HEK293 (cell line): ENCODE measurements at regions not wholly inside any gene's neighbourhood (a gene's known extent, or its start where the extent isn't known, plus 50 kb on each side); places are given as distances from the start of the nearest gene placed in this dataset.

Experiments used
- CTCF ChIA-PET: fragments of 350-600 bp; formaldehyde crosslinking; extraction: SDS; loops from one replicate; lab custom pipeline; 2021; ENCODE audit warnings: antibody characterized with exemption; lab: Yijun Ruan, JAX
- POLR2A ChIA-PET: fragments of 300-600 bp; formaldehyde crosslinking; extraction: SDS; loops from one replicate; lab custom pipeline; 2020; ENCODE audit warnings: antibody characterized with exemption, inconsistent platforms; lab: Yijun Ruan, JAX
- H3K27ac ChIP-seq: fragments of 200-500 bp; sonication (Bioruptor generic); 2 replicates; pipeline ENCODE4 v1.5.1; 2014; ENCODE audit warnings: low read depth, low read length, control low read depth, inconsistent platforms; ENCODE audit errors: extremely low read depth
- H3K36me3 ChIP-seq, 2 experiments: fragments of 200-500 bp in 1 of 2; sonication (Bioruptor generic) in 1 of 2; 1 replicate in 1 of 2; 2 replicates in 1 of 2; pipeline ENCODE4 v1.5.1; 2014 to 2017; ENCODE audit warnings: inconsistent platforms in 2 of 2, low read length in 2 of 2; ENCODE audit not compliant: control insufficient read depth in 2 of 2, insufficient read depth in 1 of 2
- H3K4me1 ChIP-seq: fragments of 200-500 bp; sonication (Bioruptor generic); 2 replicates; pipeline ENCODE4 v1.5.1; 2014; ENCODE audit warnings: mild to moderate bottlenecking, low read length, inconsistent platforms; ENCODE audit not compliant: control insufficient read depth, insufficient read depth
- H3K4me3 ChIP-seq: 2 replicates; pipeline ENCODE4 v1.5.1; 2011; ENCODE audit warnings: low read depth, mild to moderate bottlenecking, control low read depth, low read length, moderate library complexity
- H3K9me3 ChIP-seq: fragments of 200-500 bp; sonication (Bioruptor generic); 2 replicates; pipeline ENCODE4 v1.5.1; 2014; ENCODE audit warnings: low read depth, low read length, inconsistent platforms; ENCODE audit not compliant: control insufficient read depth, insufficient read depth
- BCL11A ChIP-seq: fragments of 450-650 bp; formaldehyde crosslinking; IDR thresholded peaks from 2 replicates; pipeline ENCODE4 v1.5.1; 2016; ENCODE audit warnings: low read depth, missing biosample characterization, missing genetic modification characterization
- KLF16 ChIP-seq: fragments of 450-650 bp; formaldehyde crosslinking; IDR thresholded peaks from 2 replicates; pipeline ENCODE4 v1.5.1; 2017; ENCODE audit warnings: missing biosample characterization, missing genetic modification characterization
- PRDM1 ChIP-seq: fragments of 450-650 bp; formaldehyde crosslinking; IDR thresholded peaks from 2 replicates; pipeline ENCODE4; 2016; ENCODE audit warnings: missing biosample characterization, missing genetic modification characterization
- SP2 ChIP-seq: fragments of 450-650 bp; formaldehyde crosslinking; IDR thresholded peaks from 2 replicates; pipeline ENCODE4 v1.5.1; 2016; ENCODE audit warnings: missing biosample characterization, missing genetic modification characterization
- TCF7L2 ChIP-seq: IDR thresholded peaks from 2 replicates; pipeline ENCODE4 v1.6.1; 2011; ENCODE audit warnings: low read depth, mild to moderate bottlenecking, inconsistent platforms, low read length, moderate library complexity, borderline replicate concordance
- ZBTB20 ChIP-seq: fragments of 450-650 bp; formaldehyde crosslinking; IDR thresholded peaks from 2 replicates; pipeline ENCODE4 v1.5.1; 2016; ENCODE audit warnings: missing biosample characterization, missing genetic modification characterization
- ZFP37 ChIP-seq: fragments of 450-650 bp; formaldehyde crosslinking; IDR thresholded peaks from 2 replicates; pipeline ENCODE4 v1.5.1; 2016; ENCODE audit warnings: missing biosample characterization, missing genetic modification characterization
- ZNF140 ChIP-seq: fragments of 450-650 bp; formaldehyde crosslinking; IDR thresholded peaks from 2 replicates; pipeline ENCODE4 v1.5.1; 2016; ENCODE audit warnings: missing biosample characterization, missing genetic modification characterization
- ZNF175 ChIP-seq: fragments of 450-650 bp; formaldehyde crosslinking; IDR thresholded peaks from 2 replicates; pipeline ENCODE4 v1.5.1; 2016; ENCODE audit warnings: missing biosample characterization, missing genetic modification characterization
- ZNF2 ChIP-seq: fragments of 450-650 bp; formaldehyde crosslinking; IDR thresholded peaks from 2 replicates; pipeline ENCODE4 v1.5.1; 2016; ENCODE audit warnings: missing biosample characterization, missing genetic modification characterization
- ZNF362 ChIP-seq: fragments of 450-650 bp; formaldehyde crosslinking; IDR thresholded peaks from 2 replicates; pipeline ENCODE4 v1.5.1; 2016; ENCODE audit warnings: missing biosample characterization, missing genetic modification characterization
- ZNF426 ChIP-seq: fragments of 450-650 bp; formaldehyde crosslinking; IDR thresholded peaks from 2 replicates; pipeline ENCODE4 v1.5.1; 2017; ENCODE audit warnings: missing biosample characterization, missing genetic modification characterization, mild to moderate bottlenecking, inconsistent platforms, moderate library complexity
- ZNF449 ChIP-seq: fragments of 450-650 bp; formaldehyde crosslinking; IDR thresholded peaks from 2 replicates; pipeline ENCODE4 v1.5.1; 2017; ENCODE audit warnings: missing biosample characterization, mild to moderate bottlenecking, missing genetic modification characterization, moderate library complexity
- ZNF473 ChIP-seq: fragments of 450-650 bp; formaldehyde crosslinking; IDR thresholded peaks from 2 replicates; pipeline ENCODE4 v1.5.1; 2017; ENCODE audit warnings: missing biosample characterization, missing genetic modification characterization
- ZNF501 ChIP-seq: fragments of 450-650 bp; formaldehyde crosslinking; IDR thresholded peaks from 2 replicates; pipeline ENCODE4 v1.5.1; 2016; ENCODE audit warnings: missing biosample characterization, missing genetic modification characterization
- ZNF530 ChIP-seq: fragments of 450-650 bp; formaldehyde crosslinking; IDR thresholded peaks from 2 replicates; pipeline ENCODE4 v1.5.1; 2016; ENCODE audit warnings: low read depth, missing biosample characterization, missing genetic modification characterization
- ZNF624 ChIP-seq: fragments of 450-650 bp; formaldehyde crosslinking; IDR thresholded peaks from 2 replicates; pipeline ENCODE4 v1.5.1; 2017; ENCODE audit warnings: missing biosample characterization, missing genetic modification characterization
- ZNF654 ChIP-seq: fragments of 450-650 bp; formaldehyde crosslinking; IDR thresholded peaks from 2 replicates; pipeline ENCODE4 v1.5.1; 2016; ENCODE audit warnings: low read depth, missing biosample characterization, missing genetic modification characterization
- ZNF692 ChIP-seq: fragments of 450-650 bp; formaldehyde crosslinking; IDR thresholded peaks from 2 replicates; pipeline ENCODE4 v1.5.1; 2016; ENCODE audit warnings: missing biosample characterization, missing genetic modification characterization
- ZNF76 ChIP-seq: fragments of 450-650 bp; formaldehyde crosslinking; IDR thresholded peaks from 2 replicates; pipeline ENCODE4; 2016; ENCODE audit warnings: low read depth, missing biosample characterization, missing genetic modification characterization, borderline replicate concordance
- ZSCAN23 ChIP-seq: fragments of 450-650 bp; formaldehyde crosslinking; IDR thresholded peaks from 2 replicates; pipeline ENCODE4 v1.5.1; 2016; ENCODE audit warnings: missing biosample characterization, missing genetic modification characterization
- TF ChIP-seq, protein P1 (sequence below): fragments of 450-650 bp; formaldehyde crosslinking; optimal IDR thresholded peaks from 2 replicates; pipeline ENCODE3; 2016; ENCODE audit warnings: missing biosample characterization, mild to moderate bottlenecking, missing genetic modification characterization
- TF ChIP-seq, protein P2 (sequence below): fragments of 450-650 bp; formaldehyde crosslinking; IDR thresholded peaks from 2 replicates; pipeline ENCODE4 v1.5.1; 2017; ENCODE audit warnings: missing biosample characterization, missing genetic modification characterization

- no peaks in the 10 kb centered on the region for H3K36me3 ChIP-seq
- H3K4me1 ChIP-seq = no peaks in the 10 kb centered on the region
- H3K4me3 ChIP-seq = no peak overlapping the region
- no peaks in the 10 kb centered on the region for H3K9me3 ChIP-seq
- POLR2A ChIA-PET = no interaction called here
- CTCF ChIA-PET = interaction anchor here (0.6 to 1.8 kb wide), 6 partner anchors 8 to 1026 kb away, joined by 3 to 6 read pairs (median 4); no protein-coding TSS in a partner anchor
- no peak overlapping the region for H3K27ac ChIP-seq
- no peak for TF ChIP-seq ZNF501 (tag by site-specific recombination)
- peak; percentile 36; the same call in 1 of the 2 replicates for TF ChIP-seq ZNF654 (tag by site-specific recombination)
- TF ChIP-seq, all 188 proteins: peak for 1
These were observed 364.1 kb upstream of the BTBD3 start for GRCh38 chr20:11553603-11554002.

DNA sequence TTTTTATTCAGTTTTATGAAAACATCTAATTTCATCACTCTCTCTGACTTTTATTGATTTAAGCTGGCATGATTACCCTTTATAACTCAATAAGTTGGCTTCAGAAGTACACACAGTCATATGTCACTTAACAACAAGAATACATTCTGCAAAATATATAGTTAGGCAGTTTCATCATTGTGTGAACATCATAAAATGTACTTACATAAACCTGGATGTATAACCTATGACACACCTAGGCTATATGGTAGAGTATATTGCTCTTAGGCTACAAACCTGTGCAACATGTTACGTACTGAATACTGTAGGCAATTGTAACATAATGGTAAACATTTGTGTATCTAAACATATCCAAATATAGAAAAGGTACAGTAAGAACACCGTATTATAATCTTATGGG, 362.2 kb upstream of the BTBD3 start:
- no peak overlapping the region for H3K27ac ChIP-seq
- ChIA-PET POLR2A (no interaction called here), CTCF (interaction anchor here (0.5 to 0.9 kb wide), 3 partner anchors 61 to 1831 kb away, joined by 3 to 4 read pairs (median 4); no protein-coding TSS in a partner anchor)
- no peaks in the 10 kb centered on the region for H3K4me1 ChIP-seq
- H3K4me3 ChIP-seq = no peak overlapping the region
- no peak for TF ChIP-seq SP2 (tag by site-specific recombination)
- TF ChIP-seq ZNF530 (tag by site-specific recombination) = no peak
- TF ChIP-seq ZNF175 (tag by site-specific recombination) = no peak
- TF ChIP-seq ZNF692 (tag by site-specific recombination) = no peak
- TF ChIP-seq PRDM1 (tag by site-specific recombination) = no peak
- TF ChIP-seq ZBTB20 (tag by site-specific recombination) = no peak
- TF ChIP-seq ZNF362 (tag by site-specific recombination) = no peak
- TF ChIP-seq ZSCAN23 = no peak
- TF ChIP-seq, all 188 proteins: peak for 0
- no peaks in the 10 kb centered on the region for H3K36me3 ChIP-seq
- H3K9me3 ChIP-seq = no peaks in the 10 kb centered on the region

DNA sequence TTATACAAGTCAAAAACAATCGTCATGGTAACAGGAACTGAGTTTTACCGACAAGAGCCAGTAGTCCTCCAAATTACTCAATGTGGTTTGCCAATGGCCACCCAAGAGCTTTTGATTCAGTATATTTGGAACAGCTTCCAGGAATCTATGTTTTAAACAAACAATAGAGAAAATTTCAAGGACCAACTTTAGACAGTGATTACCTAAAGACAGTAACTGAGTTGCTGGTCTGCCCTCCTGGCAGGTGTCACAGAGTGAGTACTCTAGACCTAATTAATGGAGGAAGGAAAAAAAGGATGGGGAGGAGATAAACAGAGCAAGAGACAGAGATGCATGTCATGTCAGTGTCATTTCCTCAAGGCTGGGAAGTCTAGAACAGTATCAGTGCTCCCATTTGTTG, 361.3 kb upstream of the BTBD3 start:
- ChIA-PET POLR2A (no interaction called here), CTCF (interaction anchor here (0.6 kb wide), 1 partner anchor 1079 kb away, joined by 3 read pairs; no protein-coding TSS in a partner anchor)
- Histone ChIP-seq H3K36me3 (no peaks in the 10 kb centered on the region), H3K4me3 (no peak overlapping the region), H3K27ac (no peak overlapping the region), H3K4me1 (no peaks in the 10 kb centered on the region), H3K9me3 (no peaks in the 10 kb centered on the region)
- TF ChIP-seq ZNF426 (tag by site-specific recombination) (no peak), ZNF76 (no peak), BCL11A (tag by site-specific recombination) (no peak), TCF7L2 (no peak), ZNF624 (no peak), ZNF473 (tag by site-specific recombination) (no peak), ZNF449 (tag by site-specific recombination) (no peak), KLF16 (no peak), ZNF501 (tag by site-specific recombination) (no peak), PRDM1 (tag by site-specific recombination) (no peak), ZNF140 (tag by site-specific recombination) (no peak), ZNF2 (tag by site-specific recombination) (no peak), ZFP37 (tag by site-specific recombination) (no peak)
- TF ChIP-seq, protein P1, sequence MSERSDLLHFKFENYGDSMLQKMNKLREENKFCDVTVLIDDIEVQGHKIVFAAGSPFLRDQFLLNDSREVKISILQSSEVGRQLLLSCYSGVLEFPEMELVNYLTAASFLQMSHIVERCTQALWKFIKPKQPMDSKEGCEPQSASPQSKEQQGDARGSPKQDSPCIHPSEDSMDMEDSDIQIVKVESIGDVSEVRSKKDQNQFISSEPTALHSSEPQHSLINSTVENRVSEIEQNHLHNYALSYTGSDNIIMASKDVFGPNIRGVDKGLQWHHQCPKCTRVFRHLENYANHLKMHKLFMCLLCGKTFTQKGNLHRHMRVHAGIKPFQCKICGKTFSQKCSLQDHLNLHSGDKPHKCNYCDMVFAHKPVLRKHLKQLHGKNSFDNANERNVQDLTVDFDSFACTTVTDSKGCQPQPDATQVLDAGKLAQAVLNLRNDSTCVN (tag by site-specific recombination) = no peak
- TF ChIP-seq, protein P2, sequence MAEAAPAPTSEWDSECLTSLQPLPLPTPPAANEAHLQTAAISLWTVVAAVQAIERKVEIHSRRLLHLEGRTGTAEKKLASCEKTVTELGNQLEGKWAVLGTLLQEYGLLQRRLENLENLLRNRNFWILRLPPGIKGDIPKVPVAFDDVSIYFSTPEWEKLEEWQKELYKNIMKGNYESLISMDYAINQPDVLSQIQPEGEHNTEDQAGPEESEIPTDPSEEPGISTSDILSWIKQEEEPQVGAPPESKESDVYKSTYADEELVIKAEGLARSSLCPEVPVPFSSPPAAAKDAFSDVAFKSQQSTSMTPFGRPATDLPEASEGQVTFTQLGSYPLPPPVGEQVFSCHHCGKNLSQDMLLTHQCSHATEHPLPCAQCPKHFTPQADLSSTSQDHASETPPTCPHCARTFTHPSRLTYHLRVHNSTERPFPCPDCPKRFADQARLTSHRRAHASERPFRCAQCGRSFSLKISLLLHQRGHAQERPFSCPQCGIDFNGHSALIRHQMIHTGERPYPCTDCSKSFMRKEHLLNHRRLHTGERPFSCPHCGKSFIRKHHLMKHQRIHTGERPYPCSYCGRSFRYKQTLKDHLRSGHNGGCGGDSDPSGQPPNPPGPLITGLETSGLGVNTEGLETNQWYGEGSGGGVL (tag by site-specific recombination) = no peak
